Testis (tissue), 2 donors: ENCODE measurements at regions not wholly inside any gene's neighbourhood (a gene's known extent, or its start where the extent isn't known, plus 50 kb on each side); places are given as distances from the start of the nearest gene placed in this dataset.

ENCODE experiments used
- POLR2A ChIP-seq: fragments of 450-650 bp; IDR thresholded peaks from one replicate; pipeline ENCODE4 v1.6.1; 2017; ENCODE audit warnings: antibody characterized with exemption, mild to moderate bottlenecking, moderate library complexity
- TF ChIP-seq, protein P1 (sequence below), 3 experiments: fragments of 450-650 bp in 2 of 3; fragments of 200-600 bp in 1 of 3; sonication (generic) in 1 of 3; IDR thresholded peaks; one replicate each; pipeline ENCODE4 v1.5.1; 2016 to 2019; ENCODE audit warnings: antibody characterized with exemption in 3 of 3, mild to moderate bottlenecking in 2 of 3, moderate library complexity in 1 of 3

DNA sequence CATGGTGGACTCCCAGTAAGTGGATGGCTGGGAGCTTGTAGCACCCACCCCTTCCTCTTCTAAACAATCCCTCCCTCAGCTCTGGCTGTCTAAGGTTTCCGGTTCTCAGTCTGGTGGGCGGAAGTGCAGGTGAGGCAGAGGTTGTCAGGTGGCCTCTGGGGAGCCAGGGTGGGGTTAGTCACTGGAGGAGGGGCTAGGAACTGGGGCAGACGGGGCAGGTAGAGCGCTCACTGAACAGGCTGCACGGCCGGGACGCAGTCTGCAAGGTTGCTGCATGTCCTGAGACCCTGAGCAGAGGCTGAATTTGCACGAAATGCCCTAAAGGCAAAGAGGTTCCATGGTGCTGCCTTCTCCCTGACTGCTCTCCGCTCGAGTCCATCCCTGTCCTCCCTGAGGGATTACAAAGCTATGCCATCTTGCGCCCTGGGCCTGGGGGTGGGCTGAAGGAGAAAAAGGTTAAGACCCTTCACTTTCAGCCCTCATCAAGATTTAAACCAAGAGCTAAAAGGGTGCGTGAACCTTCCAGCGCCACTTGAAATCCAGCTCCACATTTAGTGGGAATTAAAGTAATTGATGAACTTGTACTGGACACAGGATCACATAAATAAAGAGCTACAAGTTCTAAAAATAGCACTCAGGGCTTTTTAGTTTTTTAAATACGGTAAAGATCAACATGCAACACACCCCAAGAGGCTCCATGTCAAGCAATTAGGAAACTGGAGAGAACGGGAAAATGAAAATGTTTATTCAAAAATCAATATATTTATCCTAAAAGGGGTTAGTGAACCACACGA, 62.3 kb upstream of the CTBP2 start:
- TF ChIP-seq, protein P1, sequence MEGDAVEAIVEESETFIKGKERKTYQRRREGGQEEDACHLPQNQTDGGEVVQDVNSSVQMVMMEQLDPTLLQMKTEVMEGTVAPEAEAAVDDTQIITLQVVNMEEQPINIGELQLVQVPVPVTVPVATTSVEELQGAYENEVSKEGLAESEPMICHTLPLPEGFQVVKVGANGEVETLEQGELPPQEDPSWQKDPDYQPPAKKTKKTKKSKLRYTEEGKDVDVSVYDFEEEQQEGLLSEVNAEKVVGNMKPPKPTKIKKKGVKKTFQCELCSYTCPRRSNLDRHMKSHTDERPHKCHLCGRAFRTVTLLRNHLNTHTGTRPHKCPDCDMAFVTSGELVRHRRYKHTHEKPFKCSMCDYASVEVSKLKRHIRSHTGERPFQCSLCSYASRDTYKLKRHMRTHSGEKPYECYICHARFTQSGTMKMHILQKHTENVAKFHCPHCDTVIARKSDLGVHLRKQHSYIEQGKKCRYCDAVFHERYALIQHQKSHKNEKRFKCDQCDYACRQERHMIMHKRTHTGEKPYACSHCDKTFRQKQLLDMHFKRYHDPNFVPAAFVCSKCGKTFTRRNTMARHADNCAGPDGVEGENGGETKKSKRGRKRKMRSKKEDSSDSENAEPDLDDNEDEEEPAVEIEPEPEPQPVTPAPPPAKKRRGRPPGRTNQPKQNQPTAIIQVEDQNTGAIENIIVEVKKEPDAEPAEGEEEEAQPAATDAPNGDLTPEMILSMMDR (IDR thresholded peaks at IDR 0.05) = no peak
- TF ChIP-seq POLR2A = no peak
